CD4-positive, alpha-beta T cell treated with Interferon alpha-2 for 1 hour (primary cell): ENCODE measurements at regions not wholly inside any gene's neighbourhood (a gene's known extent, or its start where the extent isn't known, plus 50 kb on each side); places are given as distances from the start of the nearest gene placed in this dataset.

Source experiments
- DNase-seq, 2 donors: peaks; one replicate each; pipeline ENCODE4 v3.0.0-alpha.2; 2020 to 2022

DNA sequence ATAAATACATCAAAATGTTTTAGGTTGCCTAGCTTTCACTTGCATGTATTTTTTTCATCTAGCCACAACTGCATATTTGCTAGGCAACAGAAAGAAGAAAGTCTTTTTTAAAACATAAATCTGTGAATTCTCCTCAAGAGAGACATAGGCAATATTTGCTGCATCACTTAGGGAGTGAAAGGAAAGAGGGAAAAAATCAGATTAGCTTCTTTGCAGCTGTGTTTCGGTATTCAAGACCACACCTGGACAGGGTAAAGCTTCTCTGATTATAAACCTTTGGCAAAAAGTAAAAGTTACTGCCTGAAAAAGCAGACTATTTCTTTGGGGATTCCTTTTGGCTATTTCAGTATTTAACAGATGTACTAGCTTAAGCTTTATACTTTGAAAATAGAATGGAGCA lies 280.9 kb upstream of the ZSWIM2 start:
- DNase-seq = no peak

DNA sequence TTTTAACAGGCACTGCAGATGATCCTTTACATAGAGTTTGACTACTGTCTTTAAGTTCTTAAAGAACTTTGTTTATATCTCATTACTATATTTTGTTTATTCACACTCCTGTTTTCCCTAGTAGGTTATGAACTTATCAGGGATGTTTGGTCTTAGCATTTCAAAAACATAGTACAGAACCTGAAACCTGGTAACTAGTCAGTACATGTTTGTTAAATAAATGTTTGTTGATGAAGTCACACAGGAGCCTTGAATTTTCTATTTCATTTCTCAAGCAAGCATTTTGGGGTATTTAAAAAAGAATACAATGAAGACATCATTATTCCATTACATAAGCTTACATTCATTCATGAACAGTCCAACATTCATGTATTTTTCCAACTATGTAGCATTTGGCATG lies 280.3 kb upstream of the ZSWIM2 start:
- no peak for DNase-seq

DNA sequence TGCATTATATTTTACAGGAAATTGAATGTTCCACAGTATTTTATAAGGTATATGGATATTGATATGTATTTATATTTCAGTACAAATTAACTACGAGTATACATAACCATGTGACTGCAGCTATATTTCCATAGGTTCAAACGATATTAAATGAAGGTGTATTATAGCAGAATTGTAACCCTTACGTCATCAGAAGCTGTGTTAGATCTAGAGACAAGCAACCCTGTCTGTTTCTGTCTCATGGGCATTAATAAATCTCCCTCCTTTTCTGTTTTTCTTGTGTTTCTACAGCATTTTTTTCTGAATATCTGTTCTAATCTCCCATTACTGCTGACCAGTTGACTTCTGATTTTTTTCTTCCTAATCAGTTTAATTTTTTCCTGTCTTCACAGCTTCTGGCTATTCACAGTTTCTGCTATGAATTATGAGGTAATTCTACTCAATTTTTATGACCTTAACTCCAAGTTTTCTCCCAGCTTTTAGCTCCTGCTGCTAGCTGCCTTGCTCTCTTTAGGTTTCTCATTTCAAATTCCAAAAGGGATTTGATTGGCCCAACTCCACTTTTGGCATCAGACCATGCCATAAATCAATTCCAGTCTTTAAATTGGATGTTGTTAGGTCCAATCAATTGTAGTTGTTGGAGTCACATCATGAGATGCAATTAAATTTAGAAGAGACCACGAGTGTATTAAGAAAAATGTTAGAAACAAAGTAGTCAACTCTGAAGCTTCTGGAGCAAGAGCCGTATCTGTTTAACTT lies 277.5 kb upstream of the ZSWIM2 start:
- no peak for DNase-seq

DNA sequence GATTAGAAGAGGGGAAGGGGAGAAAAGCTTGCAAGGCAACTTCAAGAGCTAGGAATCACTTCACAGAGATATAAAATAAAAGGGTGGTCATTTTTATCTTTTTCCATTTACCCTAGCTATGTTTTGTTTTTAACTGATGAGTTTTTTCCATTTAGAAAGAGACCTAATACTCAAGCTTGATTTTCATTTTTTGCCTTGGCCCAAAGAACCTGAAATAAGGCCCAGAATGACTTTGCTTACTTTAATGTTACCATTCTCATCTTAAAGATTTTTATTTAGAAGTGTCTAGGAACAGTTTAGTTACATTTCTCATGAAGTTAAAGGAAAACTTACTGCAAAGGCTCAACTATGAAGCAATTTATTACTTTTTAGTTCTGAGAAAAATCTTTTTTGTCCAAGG lies 276.3 kb upstream of the ZSWIM2 start:
- no peak for DNase-seq

DNA sequence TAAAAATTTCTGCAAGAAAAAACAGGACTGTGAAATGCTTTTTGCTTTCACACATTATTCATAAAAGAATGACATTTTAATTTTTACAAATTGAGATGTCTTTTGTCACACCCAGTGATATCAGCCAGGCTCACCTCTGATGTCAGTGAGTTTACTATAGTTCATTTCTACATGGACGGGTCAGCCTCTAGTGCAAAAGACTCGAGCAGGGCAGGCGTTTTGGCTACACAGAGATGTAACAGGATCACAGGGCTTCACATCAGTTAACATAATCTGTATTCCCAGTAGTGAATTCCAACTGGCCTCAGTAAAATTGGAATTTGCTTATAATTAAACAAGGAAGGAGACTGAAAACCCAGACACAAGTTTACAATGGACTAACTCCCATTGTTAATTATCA lies 275.6 kb upstream of the ZSWIM2 start:
- no peak for DNase-seq

DNA sequence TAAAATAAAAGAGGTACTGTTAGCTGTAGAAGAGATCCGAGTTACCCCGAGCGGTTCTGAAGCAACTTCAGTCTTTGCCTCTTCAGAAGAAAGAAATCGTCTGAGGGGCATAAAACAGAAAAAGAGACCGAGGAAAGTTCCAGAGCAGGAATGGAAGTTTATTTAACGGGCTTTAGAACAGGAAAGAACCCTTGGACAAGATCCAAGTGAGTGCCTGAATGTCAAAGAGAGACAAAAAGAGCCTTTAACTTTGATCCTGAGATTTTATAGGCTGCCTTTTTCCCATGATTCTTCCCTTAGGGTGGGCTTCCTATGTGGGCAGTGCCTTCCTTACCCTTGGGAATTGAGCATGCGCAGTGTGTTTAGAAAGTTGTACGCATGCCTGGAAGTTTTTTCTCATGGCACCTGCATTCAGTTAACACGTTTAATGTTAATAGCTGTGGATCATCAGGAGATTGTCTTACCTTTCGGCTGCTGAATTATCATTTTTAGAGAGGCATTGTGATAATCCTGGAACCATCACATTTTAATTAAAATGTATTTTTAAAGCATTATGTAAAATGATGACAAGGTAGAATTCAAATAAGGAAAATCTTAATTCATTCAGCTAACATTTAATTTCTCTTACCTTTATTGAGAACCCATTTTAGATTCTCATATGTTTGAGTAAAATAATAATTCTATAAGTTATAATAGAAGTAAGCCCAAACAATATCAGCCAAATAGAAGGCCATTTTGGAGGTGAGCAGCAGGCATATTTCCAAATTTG lies 269.5 kb upstream of the ZSWIM2 start:
- no peak for DNase-seq

DNA sequence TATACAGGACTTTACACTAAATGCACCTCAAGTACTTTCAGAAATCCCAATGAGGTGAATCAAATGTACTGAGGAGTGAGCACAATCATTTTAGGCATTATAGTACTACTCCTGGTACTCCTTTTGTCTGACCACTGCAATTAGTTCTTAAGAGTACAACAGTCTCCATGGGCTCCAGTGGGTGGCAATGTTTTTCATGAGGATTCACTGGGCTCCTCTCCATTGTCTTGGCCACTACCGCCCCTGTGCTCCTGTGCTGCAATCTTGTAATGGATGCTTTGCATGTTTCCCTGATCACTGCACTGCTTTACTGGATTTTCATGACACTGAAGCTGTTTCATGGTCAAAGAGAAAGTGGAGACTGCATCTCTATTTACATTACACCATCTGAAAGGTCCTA lies 268.5 kb upstream of the ZSWIM2 start:
- DNase-seq = no peak

DNA sequence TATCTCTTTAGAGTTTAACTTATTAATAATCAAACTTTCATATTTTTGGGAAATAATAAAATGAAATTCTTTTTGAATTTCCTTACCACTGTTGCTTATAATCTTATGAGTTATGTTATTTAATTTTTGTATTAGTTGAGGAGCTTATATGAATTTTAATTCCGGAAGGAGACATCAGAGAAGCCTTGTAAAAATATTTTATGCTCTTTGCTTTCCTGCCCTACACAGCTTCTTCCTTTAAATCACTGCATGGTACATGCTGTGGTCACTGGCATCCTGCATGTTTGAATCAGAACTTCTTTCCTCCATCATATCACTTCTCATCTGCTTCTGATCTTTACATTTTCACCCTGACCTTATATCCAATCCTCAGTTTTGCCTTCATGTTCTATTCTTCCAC lies 266.7 kb upstream of the ZSWIM2 start:
- DNase-seq = no peak

DNA sequence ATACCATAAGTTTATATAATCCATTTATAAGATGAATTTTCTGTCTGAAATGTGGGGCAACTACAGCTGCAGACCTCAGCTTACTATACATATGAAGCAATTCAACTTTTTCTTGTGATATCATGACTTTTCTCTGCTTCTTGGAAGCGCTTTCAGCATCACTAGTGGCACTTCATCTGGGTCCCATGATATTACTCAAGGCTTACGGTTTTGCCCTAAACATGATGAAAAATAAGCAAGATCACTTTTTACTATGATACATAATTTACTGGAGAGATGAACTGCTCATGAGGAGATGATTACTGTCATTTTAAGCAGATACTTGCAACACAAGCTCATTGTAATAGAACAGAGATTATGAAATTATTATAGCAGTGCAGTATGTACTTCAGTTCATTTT lies 258.0 kb upstream of the ZSWIM2 start:
- no peak for DNase-seq

DNA sequence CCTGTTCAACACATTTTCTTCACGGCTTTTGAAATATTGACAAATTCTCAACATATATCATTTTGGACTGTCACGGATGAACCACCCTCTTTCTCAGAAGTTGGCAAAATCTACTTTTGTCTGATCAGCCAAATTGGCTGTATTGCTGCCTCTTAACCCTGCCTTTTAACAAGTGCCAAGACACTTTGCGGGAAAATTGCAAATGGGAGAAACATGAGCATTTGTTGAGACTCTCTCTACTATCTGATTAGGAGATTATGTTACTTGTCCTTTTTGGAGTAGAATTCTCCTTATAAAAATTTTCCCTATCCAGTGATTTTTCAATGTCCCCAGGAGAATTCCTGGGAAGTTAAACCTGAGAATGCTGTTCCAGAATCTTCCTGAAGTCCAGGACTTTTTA lies 256.2 kb upstream of the ZSWIM2 start:
- no peak for DNase-seq

DNA sequence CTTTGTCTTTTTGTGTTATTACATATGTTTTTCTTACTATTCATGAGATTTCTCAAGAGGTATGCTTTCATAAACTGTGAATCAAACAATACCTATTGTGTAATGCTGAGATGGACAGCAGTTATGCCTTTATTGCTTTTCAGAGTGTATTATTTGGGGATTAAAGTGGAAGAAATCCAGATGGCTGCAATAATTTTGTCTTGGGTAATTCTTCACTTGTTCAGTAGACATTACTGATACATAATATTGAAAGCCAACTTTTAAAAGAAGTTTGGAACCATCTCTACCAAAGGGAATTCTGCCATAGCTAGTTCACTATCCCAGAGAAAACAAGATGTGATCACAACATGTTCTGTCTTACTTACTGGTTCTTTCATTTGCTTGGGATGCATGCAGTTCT lies 253.4 kb upstream of the ZSWIM2 start:
- DNase-seq = no peak

DNA sequence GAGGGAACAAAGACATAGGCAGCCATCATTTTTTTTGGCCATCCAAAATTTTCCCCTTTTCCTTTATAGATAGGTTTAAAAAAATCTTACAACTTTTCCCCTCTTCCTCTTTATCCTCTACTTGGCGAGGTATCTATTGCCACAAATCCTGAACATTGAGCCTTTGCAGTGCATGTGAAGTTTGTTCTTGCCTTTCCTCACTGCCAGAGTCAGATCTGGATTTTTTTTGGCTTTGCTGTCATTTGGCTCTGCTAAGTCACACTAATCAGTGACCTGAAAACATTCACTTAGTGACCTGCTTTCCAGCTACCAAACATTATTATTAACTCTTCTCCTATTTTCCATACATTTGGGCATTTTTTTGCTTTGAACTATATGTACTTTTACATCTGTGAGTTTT lies 249.2 kb upstream of the ZSWIM2 start:
- DNase-seq = no peak

DNA sequence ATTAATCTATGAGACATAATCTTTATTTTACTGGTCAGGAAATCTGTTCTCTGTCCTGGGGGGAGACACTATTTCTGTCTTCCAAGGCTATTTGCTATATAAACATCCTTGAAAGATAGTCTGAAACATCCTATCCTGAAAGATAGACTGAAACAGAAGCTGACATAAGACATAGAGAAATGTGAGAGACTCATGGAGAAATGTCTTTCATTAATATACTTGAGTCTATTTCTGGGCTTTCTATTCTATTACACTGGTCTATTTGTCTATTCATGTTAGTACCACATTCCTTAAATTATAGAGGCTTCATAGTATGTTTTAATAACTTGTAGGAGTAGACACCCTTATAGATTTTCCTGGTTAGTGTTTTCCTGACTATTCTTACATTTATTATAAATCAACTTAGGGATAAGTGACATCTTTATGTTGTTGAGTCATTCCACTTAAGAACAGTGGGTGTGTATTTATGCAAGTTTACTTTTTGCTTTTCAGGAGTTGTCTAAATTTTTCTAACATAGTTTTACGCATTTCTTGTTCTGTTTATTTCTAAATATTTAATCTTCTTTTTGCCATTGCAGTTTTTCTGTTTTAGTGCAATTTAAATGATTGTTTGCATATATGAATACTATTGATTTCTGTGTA lies 244.9 kb upstream of the ZSWIM2 start:
- no peak for DNase-seq

DNA sequence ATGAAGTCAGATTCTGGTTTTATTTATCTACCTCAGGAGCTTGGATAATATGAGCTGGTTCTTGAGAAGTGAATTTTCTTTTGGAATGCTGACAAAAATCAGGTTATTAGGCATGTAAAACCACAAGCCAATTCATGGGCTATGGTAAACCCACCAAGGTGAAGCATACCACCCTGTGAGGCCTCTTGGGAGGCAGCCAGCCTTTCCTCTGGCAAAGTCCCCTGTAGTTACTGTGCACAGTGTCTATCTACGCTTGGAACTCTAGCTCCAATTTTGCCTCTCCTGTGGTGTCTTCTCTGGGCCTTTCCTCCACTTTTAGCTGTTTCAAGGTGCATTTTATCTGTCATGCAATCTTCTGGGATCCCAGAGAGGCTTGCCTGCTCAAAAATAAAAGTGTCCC lies 242.7 kb upstream of the ZSWIM2 start:
- DNase-seq = no peak

DNA sequence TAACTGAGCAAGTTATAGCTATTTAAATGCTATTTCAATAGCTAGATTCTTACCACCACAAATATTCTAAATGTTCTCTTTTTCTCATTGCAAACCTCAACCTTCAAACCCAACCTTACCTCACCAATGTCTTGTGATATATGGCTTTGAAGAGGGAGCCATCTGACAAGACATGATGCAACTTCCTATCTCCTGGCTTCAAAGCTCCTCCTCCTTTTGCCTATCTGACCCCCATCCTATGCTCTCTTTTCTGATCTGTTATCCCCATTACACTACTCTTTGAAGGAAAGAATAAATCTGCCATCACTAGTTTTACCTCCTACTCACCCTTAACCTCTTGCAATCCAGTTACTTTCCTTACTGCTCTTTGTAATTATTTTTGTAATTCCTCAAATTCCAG lies 235.6 kb upstream of the ZSWIM2 start:
- DNase-seq = no peak

DNA sequence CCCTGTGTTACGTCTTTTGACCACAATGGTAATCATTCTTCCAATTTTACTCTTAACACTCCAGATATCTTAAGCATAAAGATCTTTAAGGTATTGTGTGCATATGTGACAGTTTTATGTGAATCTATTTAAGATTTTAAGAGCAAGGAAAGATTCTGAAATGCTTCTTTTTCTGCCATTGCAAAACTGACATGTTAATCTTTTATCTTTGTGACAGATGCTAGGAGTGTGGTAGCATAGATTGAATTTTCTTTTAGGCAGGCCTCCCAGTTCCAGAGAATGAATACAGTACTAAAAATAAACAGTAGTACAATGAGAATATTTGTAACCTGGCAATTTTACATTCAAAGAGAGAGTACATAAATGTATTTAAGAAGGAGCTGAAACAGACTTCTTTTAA lies 232.5 kb upstream of the ZSWIM2 start:
- DNase-seq = no peak

DNA sequence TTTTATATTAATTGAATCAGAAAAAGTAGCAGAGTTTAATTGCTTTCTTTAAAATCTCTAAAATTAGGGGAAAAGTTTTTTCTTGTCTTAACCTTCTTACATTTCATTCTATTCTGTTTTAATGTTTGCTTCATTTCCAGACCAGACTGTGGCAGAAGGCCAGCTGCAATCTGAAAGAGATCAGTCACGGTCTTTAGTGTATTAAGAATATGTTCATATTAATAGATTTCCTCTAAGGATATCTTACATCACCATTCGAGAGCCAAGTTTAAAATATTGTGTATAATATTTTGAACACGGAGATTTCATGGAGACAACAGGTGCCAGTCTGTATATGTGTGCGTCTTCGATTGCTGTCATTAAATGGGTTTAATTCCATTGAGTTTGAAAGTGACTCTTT lies 230.9 kb upstream of the ZSWIM2 start:
- no peak for DNase-seq

DNA sequence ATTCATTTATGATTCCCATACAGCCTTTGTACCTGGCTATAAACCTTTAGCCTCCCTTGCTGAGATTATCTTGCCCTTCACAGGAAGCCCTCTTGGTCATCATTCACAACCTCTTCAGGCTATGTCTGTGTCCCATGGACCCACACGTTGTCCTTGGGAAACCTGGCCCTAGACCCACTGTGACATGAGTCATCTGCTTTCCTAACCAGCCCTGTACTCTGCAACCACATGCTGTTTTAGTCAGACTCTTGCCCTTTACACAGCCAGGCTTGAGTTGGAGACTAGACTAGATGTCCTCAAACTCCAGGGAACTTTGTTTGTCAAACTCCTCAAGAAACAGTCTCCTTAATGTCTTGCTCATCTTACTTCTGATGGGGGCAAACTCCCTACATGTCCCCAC lies 229.3 kb upstream of the ZSWIM2 start:
- no peak for DNase-seq

DNA sequence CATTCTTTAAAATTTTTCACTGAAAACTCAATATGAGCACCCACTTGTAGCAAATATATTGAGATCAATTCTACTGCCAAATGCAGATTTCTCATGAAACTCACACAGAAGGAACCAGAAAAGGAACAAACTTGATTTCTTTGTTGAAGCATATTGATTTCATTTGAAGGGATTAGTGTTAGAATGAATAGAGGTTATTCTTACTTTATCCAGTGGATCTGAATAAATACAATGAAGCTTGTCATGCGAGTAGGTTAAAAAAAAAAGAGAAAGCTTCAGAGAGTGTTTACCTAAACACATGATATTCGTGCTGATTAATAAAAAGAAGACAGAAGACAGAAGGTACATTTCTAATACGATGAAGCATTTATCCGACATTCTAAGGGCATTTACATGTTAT lies 226.7 kb upstream of the ZSWIM2 start:
- DNase-seq = no peak

DNA sequence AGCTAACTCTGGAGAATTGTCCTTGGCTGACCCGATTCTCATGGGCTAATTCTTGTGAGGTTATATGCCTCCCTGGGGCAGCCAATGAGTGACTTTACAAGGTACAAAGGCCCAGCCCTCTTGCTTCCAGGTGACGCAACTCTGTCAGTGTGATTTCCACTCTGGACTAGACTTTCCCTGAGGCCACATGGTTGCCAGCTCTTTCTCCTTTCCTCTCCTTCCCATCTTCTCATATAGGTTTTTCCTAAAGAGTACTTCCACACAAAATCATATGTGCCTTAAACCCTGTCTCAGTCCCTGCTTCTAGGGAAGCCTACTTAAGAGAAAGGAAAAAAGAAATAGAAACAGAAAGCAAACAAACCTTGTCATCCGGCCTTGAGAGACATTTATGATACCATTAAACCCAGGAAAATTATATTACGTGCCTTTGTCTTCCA lies 226.2 kb upstream of the ZSWIM2 start:
- no peak for DNase-seq

DNA sequence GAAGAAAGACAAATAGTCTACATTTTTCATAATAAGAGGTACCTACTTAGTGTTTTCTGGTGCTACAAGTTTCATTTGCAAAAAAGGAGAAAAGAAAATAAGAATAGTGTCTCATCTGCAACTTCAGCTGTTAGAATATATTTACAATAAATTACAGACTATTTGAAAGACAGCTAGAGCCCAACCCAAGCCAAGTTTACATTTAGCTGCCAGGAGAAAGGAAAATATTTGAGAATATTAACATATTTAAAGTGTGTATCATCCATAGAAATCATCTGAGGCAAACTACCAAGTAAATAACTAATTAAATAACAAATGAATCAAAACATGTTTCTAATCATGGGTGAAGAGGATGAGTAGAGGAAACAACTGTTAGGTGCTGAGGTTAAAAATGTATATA lies 209.2 kb upstream of the ZSWIM2 start:
- DNase-seq = no peak

DNA sequence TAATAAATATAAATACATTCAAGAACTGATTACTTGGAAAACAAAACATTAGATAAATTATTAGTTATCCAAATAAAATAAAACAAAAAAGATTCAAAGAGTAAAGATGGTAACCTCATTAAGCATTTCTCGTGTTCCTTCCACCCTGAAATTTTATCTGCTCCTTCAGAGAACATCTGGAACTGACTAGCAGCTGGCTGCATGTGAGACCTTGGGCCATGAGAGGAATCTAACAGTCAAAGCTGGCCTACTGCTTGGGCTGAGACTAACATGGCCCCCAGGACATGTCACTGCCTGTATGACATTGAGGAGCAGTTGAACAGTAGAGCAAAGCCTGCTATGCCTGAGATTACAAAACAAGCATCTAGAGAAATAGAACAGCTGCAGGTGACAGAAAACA lies 208.5 kb upstream of the ZSWIM2 start:
- no peak for DNase-seq

DNA sequence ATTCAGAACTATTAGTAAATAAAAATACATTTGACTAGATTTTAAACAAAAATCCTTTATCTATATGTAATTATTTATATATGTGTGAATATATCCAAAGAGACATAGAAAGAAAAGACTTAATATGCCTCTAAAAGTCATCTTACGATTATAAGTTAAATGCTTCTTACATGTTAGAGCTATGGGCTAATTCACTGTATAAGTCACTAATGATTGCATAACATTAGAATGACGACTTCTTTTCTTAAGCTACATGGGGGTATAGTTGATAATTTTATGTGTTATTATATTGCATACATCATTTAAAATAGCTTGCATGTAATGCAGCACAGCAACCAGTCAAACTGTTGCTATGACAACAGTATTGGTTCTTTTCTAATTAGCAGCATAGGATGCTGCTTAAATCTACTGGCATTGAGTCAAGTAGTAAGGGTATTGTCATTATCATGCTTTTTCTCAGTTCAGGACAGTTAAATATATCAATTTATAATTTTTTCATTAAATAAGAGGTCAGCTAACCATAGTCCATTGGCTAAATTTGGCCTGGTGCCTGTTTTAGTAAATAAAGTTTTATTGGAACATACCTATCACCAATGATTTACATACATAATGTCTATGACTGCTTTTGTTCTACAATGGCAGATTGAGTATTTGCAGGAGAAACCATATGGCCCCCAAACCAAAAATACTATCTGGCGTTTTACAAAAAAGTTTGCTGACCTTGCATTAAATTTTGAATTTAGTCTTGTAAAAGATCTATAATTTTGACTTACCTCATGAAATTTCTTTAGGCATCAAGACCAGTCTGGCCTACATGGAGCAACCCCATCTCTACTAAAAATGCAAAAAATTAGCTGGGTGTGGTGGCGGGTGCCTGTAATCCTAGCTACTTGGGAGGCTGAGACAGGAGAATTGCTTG lies 207.7 kb upstream of the ZSWIM2 start:
- no peak for DNase-seq
